ENCODE measurements at regions not wholly inside any gene's neighbourhood (a gene's known extent, or its start where the extent isn't known, plus 50 kb on each side); places are given as distances from the start of the nearest gene placed in this dataset.

- Histone ChIP-seq H3K27ac (ENCODE audit: low read depth, low read length, poor library complexity, severe bottlenecking) (no peak overlapping the region), H3K4me3 (ENCODE audit: low read depth, low read length, poor library complexity, severe bottlenecking) (no peak overlapping the region), H3K9me3 (ENCODE audit: low read depth, low read length, poor library complexity, severe bottlenecking) (no peaks in the 10 kb centered on the region), H3K36me3 (ENCODE audit: insufficient read depth, low read length, poor library complexity, severe bottlenecking) (no peaks in the 10 kb centered on the region), H3K27me3 (replicated peaks; ENCODE audit: insufficient read depth, low read depth, low read length, poor library complexity) (no peaks in the 10 kb centered on the region), H3K4me1 (ENCODE audit: insufficient read depth, low read length, poor library complexity, severe bottlenecking) (peaks cover 32% of the 10 kb centered on the region)
- no TSS peak for BruUV-seq (replicated peaks)
- TF ChIP-seq CTCF (conservative IDR thresholded peaks at IDR 0.05; ENCODE audit: low read depth, low read length), result no peak
- CTCF ChIA-PET, result no interaction called here
- POLR2A ChIA-PET (ENCODE audit: low non-redundant PET), result no interaction called here
- no peak for DNase-seq (ENCODE audit: low spot score)
- intact Hi-C loops (cut with micrococcal nuclease; ENCODE audit: unreplicated experiment), result no loop called here
Observed at GRCh38 chr2:43077876-43078275, 148.5 kb downstream of the ZFP36L2 start.

DNA sequence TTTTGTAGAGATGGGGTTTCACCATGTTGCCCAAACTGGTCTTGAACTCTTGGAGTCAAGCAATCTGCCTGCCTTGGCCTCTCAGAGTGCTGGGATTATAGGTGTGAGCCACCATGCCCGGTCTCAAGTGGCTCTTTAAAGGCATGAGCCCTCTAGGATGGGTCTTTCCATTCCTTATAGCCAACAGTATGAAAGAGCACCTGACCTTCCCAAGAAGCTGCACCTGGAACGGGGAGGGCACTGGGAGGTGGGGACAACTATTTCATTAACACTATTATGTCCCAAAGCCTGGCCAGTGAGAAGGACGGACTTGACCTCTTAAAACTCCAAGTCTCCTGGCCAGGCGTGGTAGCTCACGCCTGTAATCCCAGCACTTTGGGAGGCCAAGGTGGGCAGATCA, 149.7 kb downstream of the ZFP36L2 start:
- BruUV-seq (replicated peaks), result no TSS peak

GRCh38 chr2:43075811-43076585, 150.4 kb downstream of the ZFP36L2 start:
- no TSS peak for BruUV-seq (replicated peaks)
- TF ChIP-seq EZH2 (IDR thresholded peaks at IDR 0.05; ENCODE audit: borderline replicate concordance, low read depth, low read length, poor library complexity, severe bottlenecking), result no peak
- TF ChIP-seq CTCF (conservative IDR thresholded peaks at IDR 0.05; ENCODE audit: low read depth, low read length), result no peak
- H3K4me1 ChIP-seq (ENCODE audit: insufficient read depth, low read length, poor library complexity, severe bottlenecking), result peaks cover 21% of the 10 kb centered on the region
- H3K27me3 ChIP-seq (replicated peaks; ENCODE audit: insufficient read depth, low read depth, low read length, poor library complexity), result no peaks in the 10 kb centered on the region
- H3K9me3 ChIP-seq (ENCODE audit: low read depth, low read length, poor library complexity, severe bottlenecking), result no peaks in the 10 kb centered on the region
- DNase-seq (ENCODE audit: low spot score), result peak; percentile 25
- CTCF ChIA-PET, result no interaction called here
- peak overlapping the region; percentile 17 for H3K27ac ChIP-seq (ENCODE audit: low read depth, low read length, poor library complexity, severe bottlenecking)
- intact Hi-C loops (cut with micrococcal nuclease; ENCODE audit: unreplicated experiment), result no loop called here
- POLR2A ChIA-PET (ENCODE audit: low non-redundant PET), result no interaction called here
- H3K4me3 ChIP-seq (ENCODE audit: low read depth, low read length, poor library complexity, severe bottlenecking), result no peak overlapping the region
- H3K36me3 ChIP-seq (ENCODE audit: insufficient read depth, low read length, poor library complexity, severe bottlenecking), result no peaks in the 10 kb centered on the region

More for the DNA sequence above, 149.7 kb downstream of the ZFP36L2 start:
- H3K27ac ChIP-seq (ENCODE audit: low read depth, low read length, poor library complexity, severe bottlenecking), result no peak overlapping the region
- no peaks in the 10 kb centered on the region for H3K9me3 ChIP-seq (ENCODE audit: low read depth, low read length, poor library complexity, severe bottlenecking)
- H3K27me3 ChIP-seq (replicated peaks; ENCODE audit: insufficient read depth, low read depth, low read length, poor library complexity), result no peaks in the 10 kb centered on the region
- ChIA-PET POLR2A (ENCODE audit: low non-redundant PET) (no interaction called here), CTCF (no interaction called here)
- no peak for DNase-seq (ENCODE audit: low spot score)
- no peak overlapping the region for H3K4me3 ChIP-seq (ENCODE audit: low read depth, low read length, poor library complexity, severe bottlenecking)
- H3K4me1 ChIP-seq (ENCODE audit: insufficient read depth, low read length, poor library complexity, severe bottlenecking), result peaks cover 21% of the 10 kb centered on the region
- TF ChIP-seq CTCF (conservative IDR thresholded peaks at IDR 0.05; ENCODE audit: low read depth, low read length), result no peak
- TF ChIP-seq EZH2 (IDR thresholded peaks at IDR 0.05; ENCODE audit: borderline replicate concordance, low read depth, low read length, poor library complexity, severe bottlenecking), result no peak
- no peaks in the 10 kb centered on the region for H3K36me3 ChIP-seq (ENCODE audit: insufficient read depth, low read length, poor library complexity, severe bottlenecking)
- intact Hi-C loops (cut with micrococcal nuclease; ENCODE audit: unreplicated experiment), result no loop called here
